IMR-90 (cell line): ENCODE measurements at regions not wholly inside any gene's neighbourhood (a gene's known extent, or its start where the extent isn't known, plus 50 kb on each side); places are given as distances from the start of the nearest gene placed in this dataset.

Experiments
- ATAC-seq: fragments of 200-7000 bp; cut with Tn5 transposase; 2 replicates; pipeline ENCODE4 v1.9.1; 2020; ENCODE audit warnings: low read depth, mild to moderate bottlenecking, moderate library complexity
- BruUV-seq: library from RNA; stranded (reverse); fragments of 400-500 nt; replicated peaks from 2 replicates; lab custom pipeline; 2021; lab: Mats Ljungman, UMichigan
- CTCF ChIA-PET: fragments of 300-600 bp; formaldehyde crosslinking; extraction: SDS; loops from one replicate; lab custom pipeline; 2021; ENCODE audit warnings: antibody characterized with exemption; lab: Yijun Ruan, JAX
- POLR2A ChIA-PET: fragments of 300-600 bp; sonication (Branson Sonifier 250); formaldehyde crosslinking; loops from one replicate; lab custom pipeline; 2022; ENCODE audit warnings: antibody characterized with exemption; ENCODE audit not compliant: unreplicated experiment; lab: Charles Lee
- DNase-seq: peaks from one replicate; pipeline ENCODE4 v3.0.0; 2013
- H2AFZ ChIP-seq: replicated peaks from 2 replicates; pipeline ENCODE3; 2013; ENCODE audit warnings: low read length, mild to moderate bottlenecking; ENCODE audit not compliant: poor library complexity
- H2AK5ac ChIP-seq: 2 replicates; pipeline ENCODE4 v1.6.1; 2013; ENCODE audit warnings: low read depth, low read length, inconsistent platforms
- H2AK9ac ChIP-seq: replicated peaks from 2 replicates; pipeline ENCODE3; 2013; ENCODE audit warnings: mild to moderate bottlenecking, low read depth, low read length, moderate library complexity; ENCODE audit not compliant: poor library complexity
- H2BK120ac ChIP-seq: 2 replicates; pipeline ENCODE4 v1.6.1; 2013; ENCODE audit warnings: low read depth, low read length, inconsistent platforms
- H2BK15ac ChIP-seq: 3 replicates; pipeline ENCODE4 v1.6.1; 2013; ENCODE audit warnings: low read depth, low read length, inconsistent platforms
- H2BK20ac ChIP-seq: 2 replicates; pipeline ENCODE4 v1.6.1; 2013; ENCODE audit warnings: low read depth, mild to moderate bottlenecking, inconsistent platforms, low read length, moderate library complexity
- H2BK5ac ChIP-seq: 2 replicates; pipeline ENCODE4 v1.6.1; 2013; ENCODE audit warnings: mild to moderate bottlenecking, low read depth, low read length, inconsistent platforms; ENCODE audit not compliant: poor library complexity, severe bottlenecking
- H3K14ac ChIP-seq: replicated peaks from 2 replicates; pipeline ENCODE4 v1.6.1; 2013; ENCODE audit warnings: low read depth, low read length, inconsistent platforms
- H3K18ac ChIP-seq: 2 replicates; pipeline ENCODE4 v1.6.1; 2013; ENCODE audit warnings: low read depth, low read length, control low read depth
- H3K23ac ChIP-seq: 2 replicates; pipeline ENCODE4 v1.6.1; 2013; ENCODE audit warnings: low read depth, low read length, inconsistent platforms
- H3K27ac ChIP-seq: 2 replicates; pipeline ENCODE4 v1.5.1; 2013; ENCODE audit warnings: mild to moderate bottlenecking, control low read depth, low read length; ENCODE audit not compliant: insufficient read depth
- H3K27me3 ChIP-seq: 2 replicates; pipeline ENCODE4 v1.6.1; 2013; ENCODE audit warnings: low read length; ENCODE audit not compliant: control insufficient read depth, insufficient read depth
- H3K36me3 ChIP-seq: 2 replicates; pipeline ENCODE4 v1.6.1; 2013; ENCODE audit warnings: low read length, mixed read lengths; ENCODE audit not compliant: control insufficient read depth, insufficient read depth
- H3K4ac ChIP-seq: 2 replicates; pipeline ENCODE4 v1.6.1; 2013; ENCODE audit warnings: low read depth, low read length, inconsistent platforms
- H3K4me1 ChIP-seq: 2 replicates; pipeline ENCODE4 v1.6.1; 2013; ENCODE audit warnings: low read length, mixed read lengths; ENCODE audit not compliant: control insufficient read depth, insufficient read depth
- H3K4me2 ChIP-seq: 2 replicates; pipeline ENCODE4 v1.6.1; 2013; ENCODE audit warnings: low read depth, mild to moderate bottlenecking, control low read depth, low read length, moderate library complexity
- H3K4me3 ChIP-seq: 2 replicates; pipeline ENCODE4 v1.5.1; 2013; ENCODE audit warnings: low read depth, mild to moderate bottlenecking, control low read depth, low read length, moderate library complexity; ENCODE audit not compliant: insufficient read depth
- H3K56ac ChIP-seq: 2 replicates; pipeline ENCODE4 v1.6.1; 2013; ENCODE audit warnings: low read length, inconsistent platforms; ENCODE audit not compliant: insufficient read depth; ENCODE audit errors: extremely low read depth
- H3K79me1 ChIP-seq, 2 experiments: 2 replicates each; pipeline ENCODE4 v1.6.1; 2013; ENCODE audit warnings: low read length in 2 of 2, inconsistent platforms in 1 of 2, low read depth in 1 of 2
- H3K9ac ChIP-seq: 2 replicates; pipeline ENCODE4 v1.6.1; 2013; ENCODE audit warnings: low read depth, low read length, control low read depth
- H3K9me1 ChIP-seq: 2 replicates; pipeline ENCODE4 v1.6.1; 2013; ENCODE audit warnings: low read length, inconsistent platforms; ENCODE audit not compliant: insufficient read depth
- H3K9me3 ChIP-seq: 2 replicates; pipeline ENCODE4 v1.6.1; 2013; ENCODE audit warnings: low read length; ENCODE audit not compliant: control insufficient read depth, insufficient read depth
- H4K20me1 ChIP-seq: 2 replicates; pipeline ENCODE4 v1.6.1; 2013; ENCODE audit warnings: low read length, inconsistent platforms; ENCODE audit not compliant: insufficient read depth
- H4K5ac ChIP-seq: 2 replicates; pipeline ENCODE4 v1.6.1; 2013; ENCODE audit warnings: mild to moderate bottlenecking, low read depth, low read length, control low read depth
- H4K8ac ChIP-seq, 2 experiments: 2 replicates each; pipeline ENCODE4 v1.6.1; 2013; ENCODE audit warnings: low read depth in 2 of 2, low read length in 2 of 2, control low read depth in 1 of 2, inconsistent platforms in 1 of 2
- H4K91ac ChIP-seq: 2 replicates; pipeline ENCODE4 v1.6.1; 2013; ENCODE audit warnings: low read depth, low read length, inconsistent platforms; ENCODE audit not compliant: insufficient read depth
- BHLHE40 ChIP-seq: fragments of 150-350 bp; IDR thresholded peaks from 2 replicates; pipeline ENCODE4 v1.6.1; 2016; ENCODE audit warnings: mild to moderate bottlenecking, low read depth, low read length
- CEBPB ChIP-seq: IDR thresholded peaks from 2 replicates; pipeline ENCODE4 v1.6.1; 2012; ENCODE audit warnings: low read depth, low read length, improper control_type of control experiment
- CHD1 ChIP-seq: IDR thresholded peaks from 2 replicates; pipeline ENCODE4 v1.6.1; 2012; ENCODE audit warnings: low read depth, low read length, improper control_type of control experiment
- FOS ChIP-seq: fragments of 150-350 bp; IDR thresholded peaks from 2 replicates; pipeline ENCODE4 v1.6.1; 2016; ENCODE audit warnings: low read depth, low read length
- MAFK ChIP-seq: IDR thresholded peaks from 2 replicates; pipeline ENCODE4 v1.6.1; 2012; ENCODE audit warnings: low read depth, low read length, improper control_type of control experiment
- MAZ ChIP-seq: IDR thresholded peaks from 2 replicates; pipeline ENCODE4 v1.6.1; 2012; ENCODE audit warnings: low read depth, mild to moderate bottlenecking, low read length, improper control_type of control experiment, moderate library complexity, borderline replicate concordance
- MXI1 ChIP-seq: IDR thresholded peaks from 2 replicates; pipeline ENCODE4 v1.6.1; 2012; ENCODE audit warnings: low read depth, mild to moderate bottlenecking, low read length, moderate library complexity, borderline replicate concordance
- NFE2L2 ChIP-seq: fragments of 150-350 bp; IDR thresholded peaks from 2 replicates; pipeline ENCODE4 v1.6.1; 2016; ENCODE audit warnings: low read depth, mild to moderate bottlenecking, low read length
- POLR2A ChIP-seq: IDR thresholded peaks from 2 replicates; pipeline ENCODE4 v1.6.1; 2012; ENCODE audit warnings: mild to moderate bottlenecking, low read depth, low read length
- RAD21 ChIP-seq: IDR thresholded peaks from 2 replicates; pipeline ENCODE4 v1.6.1; 2012; ENCODE audit warnings: low read length, improper control_type of control experiment
- RCOR1 ChIP-seq: IDR thresholded peaks from 2 replicates; pipeline ENCODE4 v1.6.1; 2012; ENCODE audit warnings: mild to moderate bottlenecking, low read length, improper control_type of control experiment; ENCODE audit not compliant: insufficient replicate concordance
- RFX5 ChIP-seq: IDR thresholded peaks from 2 replicates; pipeline ENCODE4 v1.8.0; 2012; ENCODE audit warnings: low read depth, mild to moderate bottlenecking, low read length, moderate library complexity
- SMC3 ChIP-seq: fragments of 150-350 bp; IDR thresholded peaks from 2 replicates; pipeline ENCODE4 v1.6.1; 2016; ENCODE audit warnings: low read depth, mild to moderate bottlenecking, antibody characterized with exemption, low read length, moderate library complexity
- USF2 ChIP-seq: fragments of 150-350 bp; IDR thresholded peaks from 2 replicates; pipeline ENCODE4 v1.6.1; 2017; ENCODE audit warnings: mild to moderate bottlenecking, antibody characterized with exemption, low read length, low read depth
- WGBS, 2 experiments: methylation state at CpG; one replicate each; pipeline versions ENCODE4 v1.1.5 to v1.1.7; 2013; ENCODE audit warnings: missing lambda C conversion rate in 2 of 2; ENCODE audit not compliant: insufficient read length in 1 of 2; ENCODE audit errors: extremely low coverage in 2 of 2; 5-methylcytosine and 5-hydroxymethylcytosine counted together
- dilution Hi-C: fragments of 300-500 bp; cut with HindIII; formaldehyde crosslinking; loops from one replicate; pipeline ENCODE4 v1.14.3; 2018; ENCODE audit warnings: low sequenced_read_pairs; ENCODE audit not compliant: unreplicated experiment
- in situ Hi-C: fragments of 300-500 bp; cut with MboI; formaldehyde crosslinking; loops from 3 replicates; pipeline ENCODE4 v1.14.3; 2019; ENCODE audit warnings: low sequenced_read_pairs, inconsistent platforms, mixed read lengths
- intact Hi-C: fragments of 100-400 bp; cut with micrococcal nuclease; formaldehyde crosslinking; loops from 2 replicates; pipeline ENCODE4 v1.10.0; 2022
- TF ChIP-seq, protein P1 (sequence below): fragments of 150-350 bp; IDR thresholded peaks from 2 replicates; pipeline ENCODE4 v1.6.1; 2016; ENCODE audit warnings: low read depth, mild to moderate bottlenecking, low read length, moderate library complexity, borderline replicate concordance
- TF ChIP-seq, protein P2 (sequence below): conservative IDR thresholded peaks from 2 replicates; pipeline ENCODE4 v1.5.1; 2012; ENCODE audit warnings: mild to moderate bottlenecking, low read depth, low read length, improper control_type of control experiment

DNA sequence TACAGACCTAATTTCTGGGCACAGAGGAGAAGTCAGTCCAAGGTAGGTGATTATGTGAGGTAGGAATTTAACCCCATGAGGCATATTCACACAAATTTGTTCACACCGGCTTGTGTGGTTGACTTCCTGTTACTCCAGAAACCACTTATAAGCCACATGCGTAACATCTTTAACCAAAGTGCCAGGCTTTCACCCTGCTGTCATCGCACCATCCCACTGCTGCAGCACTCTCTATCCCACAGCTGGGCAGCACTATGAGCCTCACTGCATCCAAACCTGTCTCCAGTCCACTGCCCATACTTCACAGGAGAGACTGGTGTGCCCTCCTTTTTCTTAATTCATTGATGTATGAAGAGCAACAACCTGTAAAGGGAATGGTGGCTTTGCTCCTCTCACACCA is 128.2 kb upstream of the ARGLU1 start:
- no peak overlapping the region for H2BK5ac ChIP-seq
- no peak overlapping the region for H3K4me2 ChIP-seq
- H2AFZ ChIP-seq = no peak overlapping the region
- no peak overlapping the region for H3K9ac ChIP-seq
- intact Hi-C loops (no loop called here), in situ Hi-C loops (no loop called here), dilution Hi-C loops (no loop called here)
- no peak overlapping the region for H3K27ac ChIP-seq
- TF ChIP-seq NFE2L2 = no peak
- no peak for TF ChIP-seq RFX5
- no peak for TF ChIP-seq MXI1
- TF ChIP-seq USF2 = no peak
- no peak for TF ChIP-seq CHD1
- TF ChIP-seq BHLHE40 = no peak
- TF ChIP-seq, protein P1, sequence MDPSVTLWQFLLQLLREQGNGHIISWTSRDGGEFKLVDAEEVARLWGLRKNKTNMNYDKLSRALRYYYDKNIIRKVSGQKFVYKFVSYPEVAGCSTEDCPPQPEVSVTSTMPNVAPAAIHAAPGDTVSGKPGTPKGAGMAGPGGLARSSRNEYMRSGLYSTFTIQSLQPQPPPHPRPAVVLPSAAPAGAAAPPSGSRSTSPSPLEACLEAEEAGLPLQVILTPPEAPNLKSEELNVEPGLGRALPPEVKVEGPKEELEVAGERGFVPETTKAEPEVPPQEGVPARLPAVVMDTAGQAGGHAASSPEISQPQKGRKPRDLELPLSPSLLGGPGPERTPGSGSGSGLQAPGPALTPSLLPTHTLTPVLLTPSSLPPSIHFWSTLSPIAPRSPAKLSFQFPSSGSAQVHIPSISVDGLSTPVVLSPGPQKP = no peak
- TF ChIP-seq CEBPB = no peak
- no peak for TF ChIP-seq SMC3
- no peak for TF ChIP-seq FOS
- no peak for TF ChIP-seq RAD21
- TF ChIP-seq, protein P2, sequence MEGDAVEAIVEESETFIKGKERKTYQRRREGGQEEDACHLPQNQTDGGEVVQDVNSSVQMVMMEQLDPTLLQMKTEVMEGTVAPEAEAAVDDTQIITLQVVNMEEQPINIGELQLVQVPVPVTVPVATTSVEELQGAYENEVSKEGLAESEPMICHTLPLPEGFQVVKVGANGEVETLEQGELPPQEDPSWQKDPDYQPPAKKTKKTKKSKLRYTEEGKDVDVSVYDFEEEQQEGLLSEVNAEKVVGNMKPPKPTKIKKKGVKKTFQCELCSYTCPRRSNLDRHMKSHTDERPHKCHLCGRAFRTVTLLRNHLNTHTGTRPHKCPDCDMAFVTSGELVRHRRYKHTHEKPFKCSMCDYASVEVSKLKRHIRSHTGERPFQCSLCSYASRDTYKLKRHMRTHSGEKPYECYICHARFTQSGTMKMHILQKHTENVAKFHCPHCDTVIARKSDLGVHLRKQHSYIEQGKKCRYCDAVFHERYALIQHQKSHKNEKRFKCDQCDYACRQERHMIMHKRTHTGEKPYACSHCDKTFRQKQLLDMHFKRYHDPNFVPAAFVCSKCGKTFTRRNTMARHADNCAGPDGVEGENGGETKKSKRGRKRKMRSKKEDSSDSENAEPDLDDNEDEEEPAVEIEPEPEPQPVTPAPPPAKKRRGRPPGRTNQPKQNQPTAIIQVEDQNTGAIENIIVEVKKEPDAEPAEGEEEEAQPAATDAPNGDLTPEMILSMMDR = no peak
- no peak for TF ChIP-seq MAFK
- TF ChIP-seq MAZ = no peak
- TF ChIP-seq RCOR1 = no peak
- no peak for TF ChIP-seq POLR2A
- H2AK9ac ChIP-seq = no peak overlapping the region
- no peak overlapping the region for H2BK120ac ChIP-seq
- CTCF ChIA-PET = no interaction called here
- no peak overlapping the region for H3K56ac ChIP-seq
- 90% methylated on average over 2 of the region's 3 CpGs; no CpG with 5 or more reads in 1 of the 2 experiments for WGBS, 2 experiments
- H3K23ac ChIP-seq = no peak overlapping the region
- H3K36me3 ChIP-seq = no peaks in the 10 kb centered on the region
- H4K8ac ChIP-seq = no peak overlapping the region
- H3K18ac ChIP-seq = no peak overlapping the region
- no peaks in the 10 kb centered on the region for H3K4me1 ChIP-seq
- no peak overlapping the region for H3K4ac ChIP-seq
- no peak overlapping the region for H2AK5ac ChIP-seq
- no peaks in the 10 kb centered on the region for H3K27me3 ChIP-seq
- H3K9me1 ChIP-seq = no peaks in the 10 kb centered on the region
- H3K14ac ChIP-seq = no peak overlapping the region
- no peak overlapping the region for H3K4me3 ChIP-seq
- H4K91ac ChIP-seq = no peak overlapping the region
- DNase-seq (no peak), ATAC-seq (no peak)
- H3K9me3 ChIP-seq = no peaks in the 10 kb centered on the region
- POLR2A ChIA-PET = no interaction called here
- no peaks in the 10 kb centered on the region for H4K20me1 ChIP-seq
- no peak overlapping the region for H4K5ac ChIP-seq
- H2BK15ac ChIP-seq = no peak overlapping the region
- no TSS peak for BruUV-seq
- no peak overlapping the region for H2BK20ac ChIP-seq
- no peaks in the 10 kb centered on the region for H3K79me1 ChIP-seq
